Activated T-cell treated with anti-CD3 and anti-CD28 coated beads, Interleukin-2, amount 50 U/mL, for 48 hours (primary cell): ENCODE measurements at regions not wholly inside any gene's neighbourhood (a gene's known extent, or its start where the extent isn't known, plus 50 kb on each side); places are given as distances from the start of the nearest gene placed in this dataset.
"Not testable (repeated sequence)": the region's sequence is repeated elsewhere in the genome, so short reads cannot be mapped to it uniquely, and the experiment has no call there.

Experiments
- DNase-seq, 2 experiments: peaks; one replicate each; pipeline ENCODE4 v3.0.0-alpha.2; 2020

GRCh38 chr12:54105809-54106208 is 52.2 kb downstream of the HOXC4 start:
- DNase-seq = not testable (repeated sequence)

- DNase-seq = not testable (repeated sequence)
Observed at GRCh38 chr12:54106252-54106651, 52.6 kb downstream of the HOXC4 start.

- DNase-seq = not testable (repeated sequence)
Observed at GRCh38 chr12:54106803-54107579, 53.4 kb downstream of the HOXC4 start.

GRCh38 chr12:54112336-54112735 is 58.7 kb downstream of the HOXC4 start:
- not testable (repeated sequence) for DNase-seq

- DNase-seq = not testable (repeated sequence)
Observed at GRCh38 chr12:54116055-54116454, 62.4 kb downstream of the HOXC4 start.

- DNase-seq = not testable (repeated sequence)
Observed at GRCh38 chr12:54117392-54117791, 63.8 kb downstream of the HOXC4 start.

GRCh38 chr12:54119082-54119481 is 65.4 kb downstream of the HOXC4 start:
- DNase-seq = not testable (repeated sequence)

- DNase-seq = not testable (repeated sequence)
Observed at GRCh38 chr12:54123981-54124380, 64.8 kb downstream of the SMUG1 start.

GRCh38 chr12:54125708-54126028 is 63.1 kb downstream of the SMUG1 start:
- DNase-seq = not testable (repeated sequence)

- peak in 1 of 2 experiments; percentile 23 for DNase-seq
Observed at GRCh38 chr12:54126029-54126695, 62.6 kb downstream of the SMUG1 start.

GRCh38 chr12:54126696-54127537 is 61.9 kb downstream of the SMUG1 start:
- peak in 1 of 2 experiments; percentile 25 for DNase-seq

GRCh38 chr12:54127538-54128259 is 61.1 kb downstream of the SMUG1 start:
- no peak for DNase-seq

GRCh38 chr12:54128416-54128815 is 60.4 kb downstream of the SMUG1 start:
- no peak for DNase-seq

GRCh38 chr12:54129028-54129903 is 59.5 kb downstream of the SMUG1 start:
- DNase-seq = no peak
